Heart left ventricle (tissue), 16 donors: ENCODE measurements at regions not wholly inside any gene's neighbourhood (a gene's known extent, or its start where the extent isn't known, plus 50 kb on each side); places are given as distances from the start of the nearest gene placed in this dataset.

Experiments used
- ATAC-seq, 4 donors: fragments of 200-7000 bp; cut with Tn5 transposase; one replicate each; pipeline ENCODE4 v1.9.1; 2020 to 2022; ENCODE audit warnings: moderate library complexity in 4 of 4, mild to moderate bottlenecking in 3 of 4, moderate number of reproducible peaks in 1 of 4
- DNase-seq, 5 donors: peaks; one replicate each; pipeline ENCODE4 v3.0.0-alpha.2; 2020
- H3K27ac ChIP-seq, 12 donors: fragments of 200-600 bp; sonication (generic) in 4 of 12; one replicate each; pipeline versions ENCODE4 v1.5.0 to v1.8.0; 2016 to 2022; ENCODE audit warnings: mild to moderate bottlenecking in 2 of 12
- H3K27me3 ChIP-seq, 9 donors: fragments of 200-600 bp; sonication (generic) in 2 of 9; one replicate each; pipeline versions ENCODE4 v1.5.1 to v1.8.0; 2016 to 2022; ENCODE audit warnings: mild to moderate bottlenecking in 3 of 9
- H3K36me3 ChIP-seq, 9 donors: fragments of 200-600 bp; sonication (generic) in 2 of 9; one replicate each; pipeline versions ENCODE4 v1.5.0 to v1.8.0; 2018 to 2022; ENCODE audit warnings: mild to moderate bottlenecking in 2 of 9
- H3K4me1 ChIP-seq, 12 donors: fragments of 200-600 bp; sonication (generic) in 4 of 12; one replicate each; pipeline versions ENCODE4 v1.5.0 to v1.8.0; 2016 to 2022; ENCODE audit warnings: mild to moderate bottlenecking in 3 of 12
- H3K4me3 ChIP-seq, 12 donors: fragments of 200-600 bp; sonication (generic) in 4 of 12; one replicate each; pipeline versions ENCODE4 v1.5.0 to v1.8.0; 2017 to 2022; ENCODE audit warnings: mild to moderate bottlenecking in 9 of 12, moderate library complexity in 4 of 12
- H3K9me3 ChIP-seq, 12 donors: fragments of 200-600 bp; sonication (generic) in 4 of 12; one replicate each; pipeline versions ENCODE4 v1.5.0 to v1.8.0; 2016 to 2022; ENCODE audit warnings: mild to moderate bottlenecking in 1 of 12
- CTCF ChIP-seq, 12 donors: fragments of 200-600 bp; sonication (generic) in 4 of 12; IDR thresholded peaks; one replicate each; pipeline versions ENCODE4 v1.5.0 to v1.8.0; 2018 to 2022; ENCODE audit warnings: antibody characterized with exemption in 12 of 12, mild to moderate bottlenecking in 5 of 12
- POLR2A ChIP-seq, 2 donors: fragments of 450-650 bp; IDR thresholded peaks; one replicate each; pipeline ENCODE4 v1.6.1; 2017; ENCODE audit warnings: antibody characterized with exemption in 2 of 2, mild to moderate bottlenecking in 2 of 2, moderate library complexity in 2 of 2
- WGBS, 4 donors: extraction: QIAGEN DNeasy Blood & Tissue Kit in 2 of 4; methylation state at CpG; one replicate each; pipeline versions ENCODE4 v1.1.5 to v1.1.7; 2013 to 2018; 5-methylcytosine and 5-hydroxymethylcytosine counted together
- intact Hi-C, 10 donors: fragments of 100-400 bp; cut with DNase I; formaldehyde crosslinking; loops; one replicate each; pipeline versions ENCODE4 v1.11.1 to v1.14.2; 2022
- donor health status: ischemic (EF 13 %, LVEDD 7.1; RV severe dilation, severe dysfunction).
- donor health status: healthy with polysubstance abuse.
- donor health status: DM: no; HTN: yes; CAD: no.
- donor health status: DM: no; HTN: no; CAD: no.
- donor health status: ischemic (EF 25% LVEDD 6.9; RV normal size, moderate dysfunction).
- donor health status: ischemic (EF 25% LVEDD 5.7; RV mildly dilated, moderate dysfunction).
- donor health status: healthy.
- donor health status: DM: yes; HTN: yes; CAD: no.
- donor health status: ischemic (EF 35%, LVEDD 5.7; RV mildly dilated, moderate dysfunction).
- donor health status: nonischemic (EF 11% LVEDD 7.7; RV severe dilation, severe dysfunction).
- donor health status: DM: yes; HTN: yes; CAD: no.
- donor health status: PGD.
- donor health status: ischemic (EF 29% LVEDD 5.4; RV normal size, mild dysfunction).
- donor health status: nonischemic (EF 23%, LVEDD 6.1; RV moderate dilation, normal function).

- Histone ChIP-seq H3K27me3 (no peaks in the 10 kb centered on the region), H3K4me1 (no peaks in the 10 kb centered on the region), H3K27ac (no peak overlapping the region), H3K4me3 (no peak overlapping the region), H3K36me3 (no peaks in the 10 kb centered on the region), H3K9me3 (peaks cover 0 to 14% (median 5%) of the 10 kb centered on the region in 12 donors)
- intact Hi-C loops = no loop called here
- ATAC-seq = no peak
- DNase-seq = no peak
- TF ChIP-seq POLR2A (IDR thresholded peaks at IDR 0.05) (no peak), CTCF (IDR thresholded peaks at IDR 0.05) (no peak)
- 61 to 80% (median 73%) methylated on average over 1 of the region's 1 CpG for WGBS, 4 donors
These were observed 498.6 kb downstream of the SLC16A7 start for GRCh38 chr12:60094436-60094835.

GRCh38 chr12:60096727-60097126, 500.9 kb downstream of the SLC16A7 start:
- H3K27me3 ChIP-seq = no peaks in the 10 kb centered on the region
- H3K4me1 ChIP-seq = no peaks in the 10 kb centered on the region
- H3K27ac ChIP-seq = no peak overlapping the region
- 79 to 87% (median 84%) methylated on average over 4 of the region's 4 CpGs for WGBS, 4 donors
- DNase-seq (no peak), ATAC-seq (no peak)
- peaks cover 0 to 23% (median 9%) of the 10 kb centered on the region in 12 donors for H3K9me3 ChIP-seq
- no peaks in the 10 kb centered on the region for H3K36me3 ChIP-seq
- intact Hi-C loops = no loop called here
- no peak for TF ChIP-seq CTCF (IDR thresholded peaks at IDR 0.05)
- TF ChIP-seq POLR2A (IDR thresholded peaks at IDR 0.05) = no peak
- H3K4me3 ChIP-seq = no peak overlapping the region

GRCh38 chr12:60100160-60100559, 504.3 kb downstream of the SLC16A7 start:
- ATAC-seq (no peak), DNase-seq (no peak)
- no peak overlapping the region for H3K27ac ChIP-seq
- no peaks in the 10 kb centered on the region for H3K27me3 ChIP-seq
- H3K4me3 ChIP-seq = no peak overlapping the region
- TF ChIP-seq POLR2A (IDR thresholded peaks at IDR 0.05) (no peak), CTCF (IDR thresholded peaks at IDR 0.05) (no peak)
- H3K9me3 ChIP-seq = peaks cover 0 to 23% (median 9%) of the 10 kb centered on the region in 12 donors
- intact Hi-C loops = no loop called here
- 97 to 100% (median 98%) methylated on average over 1 of the region's 1 CpG for WGBS, 4 donors
- no peaks in the 10 kb centered on the region for H3K4me1 ChIP-seq
- H3K36me3 ChIP-seq = no peaks in the 10 kb centered on the region

GRCh38 chr12:60100852-60101251, 505.0 kb downstream of the SLC16A7 start:
- 88 to 92% (median 90%) methylated on average over 1 of the region's 1 CpG for WGBS, 4 donors
- H3K27me3 ChIP-seq = no peaks in the 10 kb centered on the region
- peaks cover 0 to 23% (median 9%) of the 10 kb centered on the region in 12 donors for H3K9me3 ChIP-seq
- no peak overlapping the region for H3K4me3 ChIP-seq
- no peaks in the 10 kb centered on the region for H3K4me1 ChIP-seq
- intact Hi-C loops = no loop called here
- ATAC-seq (no peak), DNase-seq (no peak)
- H3K27ac ChIP-seq = no peak overlapping the region
- TF ChIP-seq POLR2A (IDR thresholded peaks at IDR 0.05) (no peak), CTCF (IDR thresholded peaks at IDR 0.05) (no peak)
- H3K36me3 ChIP-seq = no peaks in the 10 kb centered on the region
